Natural killer cell (primary cell): ENCODE measurements at regions not wholly inside any gene's neighbourhood (a gene's known extent, or its start where the extent isn't known, plus 50 kb on each side); places are given as distances from the start of the nearest gene placed in this dataset.

Experiments
- ATAC-seq, 3 donors: fragments of 150-1000 bp in 2 of 3; fragments of 200-7000 bp in 1 of 3; cut with Tn5 transposase; 1 replicate in 1 of 3; 2 replicates in 2 of 3; pipeline ENCODE4 v1.10.0; 2021; ENCODE audit warnings: mild to moderate bottlenecking in 2 of 3, moderate library complexity in 2 of 3
- DNase-seq, 2 donors: peaks; one replicate each; pipeline versions ENCODE4 v3.0.0 to v3.0.0-alpha.2; 2013 to 2021; ENCODE audit warnings: mixed read lengths in 1 of 2
- H3K27ac ChIP-seq: one replicate; pipeline ENCODE4 v1.5.1; 2013; ENCODE audit warnings: mild to moderate bottlenecking, low read length
- H3K27me3 ChIP-seq: one replicate; pipeline ENCODE4 v1.6.1; 2013; ENCODE audit warnings: low read length; ENCODE audit not compliant: control insufficient read depth, insufficient read depth
- H3K36me3 ChIP-seq: one replicate; pipeline ENCODE4 v1.6.1; 2013; ENCODE audit warnings: low read length; ENCODE audit not compliant: control insufficient read depth, insufficient read depth
- H3K4me1 ChIP-seq: one replicate; pipeline ENCODE4 v1.6.1; 2013; ENCODE audit warnings: low read length; ENCODE audit not compliant: control insufficient read depth, insufficient read depth
- H3K4me3 ChIP-seq: one replicate; pipeline ENCODE4 v1.5.1; 2013; ENCODE audit warnings: low read length
- H3K9me3 ChIP-seq: one replicate; pipeline ENCODE4 v1.6.1; 2013; ENCODE audit warnings: low read length; ENCODE audit not compliant: control insufficient read depth, insufficient read depth
- H3K27ac Mint-ChIP-seq, 2 donors: one replicate each; pipeline ENCODE4 v1.8.0; 2022; ENCODE audit warnings: mild to moderate bottlenecking in 2 of 2, mixed read lengths in 2 of 2, moderate library complexity in 1 of 2
- H3K27me3 Mint-ChIP-seq, 2 donors: one replicate each; pipeline ENCODE4 v1.8.0; 2022; ENCODE audit warnings: low read depth in 2 of 2, mixed read lengths in 2 of 2
- H3K36me3 Mint-ChIP-seq: one replicate; pipeline ENCODE4 v1.8.0; 2022; ENCODE audit warnings: mixed read lengths
- H3K4me1 Mint-ChIP-seq, 2 donors: one replicate each; pipeline ENCODE4 v1.8.0; 2022; ENCODE audit warnings: mixed read lengths in 2 of 2
- H3K4me3 Mint-ChIP-seq: one replicate; pipeline ENCODE4 v1.8.0; 2022; ENCODE audit warnings: mild to moderate bottlenecking, moderate library complexity, mixed read lengths
- H3K9me3 Mint-ChIP-seq, 2 donors: one replicate each; pipeline ENCODE4 v1.8.0; 2022; ENCODE audit warnings: mixed read lengths in 2 of 2
- CTCF ChIP-seq: fragments of 200-600 bp; IDR thresholded peaks from one replicate; pipeline ENCODE4 v1.8.0; 2022; ENCODE audit warnings: antibody characterized with exemption
- WGBS: methylation state at CpG from one replicate; pipeline ENCODE4 v1.1.7; 2013; ENCODE audit warnings: missing lambda C conversion rate; ENCODE audit not compliant: insufficient coverage; 5-methylcytosine and 5-hydroxymethylcytosine counted together
- intact Hi-C: fragments of 100-400 bp; cut with micrococcal nuclease; formaldehyde crosslinking; loops from one replicate; pipeline ENCODE4 v1.14.2; 2022

- Histone ChIP-seq H3K4me3 (no peak overlapping the region), H3K9me3 (no peaks in the 10 kb centered on the region), H3K36me3 (no peaks in the 10 kb centered on the region), H3K27ac (no peak overlapping the region), H3K27me3 (no peaks in the 10 kb centered on the region), H3K4me1 (no peaks in the 10 kb centered on the region)
- no peak for TF ChIP-seq CTCF
- DNase-seq (no peak), ATAC-seq (no peak)
- Mint-ChIP-seq H3K27ac (no peak overlapping the region), H3K27me3 (peaks cover 3 to 5% of the 10 kb centered on the region in 2 donors), H3K4me3 (no peak overlapping the region), H3K36me3 (no peaks in the 10 kb centered on the region), H3K9me3 (no peaks in the 10 kb centered on the region), H3K4me1 (no peaks in the 10 kb centered on the region)
- intact Hi-C loops: no loop called here
- 90% methylated on average over 6 of the region's 6 CpGs for WGBS
Measured at GRCh38 chr5:154698763-154699162, 56.4 kb upstream of the LARP1 start.

- H3K27ac Mint-ChIP-seq: no peak overlapping the region
- no peaks in the 10 kb centered on the region for H3K36me3 ChIP-seq
- no peak overlapping the region for H3K4me3 ChIP-seq
- 89% methylated on average over 3 of the region's 5 CpGs for WGBS
- no peaks in the 10 kb centered on the region for H3K9me3 Mint-ChIP-seq
- no peaks in the 10 kb centered on the region for H3K9me3 ChIP-seq
- no peak overlapping the region for H3K27ac ChIP-seq
- H3K4me1 ChIP-seq: no peaks in the 10 kb centered on the region
- TF ChIP-seq CTCF: no peak
- H3K27me3 ChIP-seq: no peaks in the 10 kb centered on the region
- no peaks in the 10 kb centered on the region for H3K36me3 Mint-ChIP-seq
- intact Hi-C loops: no loop called here
- peaks cover 5 to 9% of the 10 kb centered on the region in 2 donors for H3K27me3 Mint-ChIP-seq
- ATAC-seq (no peak), DNase-seq (no peak)
- H3K4me1 Mint-ChIP-seq: no peaks in the 10 kb centered on the region
- no peak overlapping the region for H3K4me3 Mint-ChIP-seq
Measured at GRCh38 chr5:154697371-154697770, 57.8 kb upstream of the LARP1 start.

GRCh38 chr5:154696891-154697290 lies 58.3 kb upstream of the LARP1 start:
- no peak overlapping the region for H3K4me3 Mint-ChIP-seq
- Histone ChIP-seq H3K4me1 (no peaks in the 10 kb centered on the region), H3K9me3 (no peaks in the 10 kb centered on the region), H3K27ac (no peak overlapping the region), H3K36me3 (no peaks in the 10 kb centered on the region), H3K27me3 (no peaks in the 10 kb centered on the region), H3K4me3 (no peak overlapping the region)
- no peaks in the 10 kb centered on the region for H3K4me1 Mint-ChIP-seq
- no peak for TF ChIP-seq CTCF
- 68% methylated on average over 3 of the region's 3 CpGs for WGBS
- intact Hi-C loops: no loop called here
- DNase-seq: no peak
- H3K27me3 Mint-ChIP-seq: peaks cover 10 to 14% of the 10 kb centered on the region in 2 donors
- no peaks in the 10 kb centered on the region for H3K36me3 Mint-ChIP-seq
- no peak overlapping the region for H3K27ac Mint-ChIP-seq
- no peak for ATAC-seq
- H3K9me3 Mint-ChIP-seq: no peaks in the 10 kb centered on the region

GRCh38 chr5:154694159-154694558 lies 61.0 kb upstream of the LARP1 start:
- no peak overlapping the region for H3K4me3 Mint-ChIP-seq
- no peak overlapping the region for H3K4me3 ChIP-seq
- H3K4me1 ChIP-seq: peaks cover 2% of the 10 kb centered on the region
- peaks cover 10 to 15% of the 10 kb centered on the region in 2 donors for H3K27me3 Mint-ChIP-seq
- H3K9me3 Mint-ChIP-seq: no peaks in the 10 kb centered on the region
- H3K27me3 ChIP-seq: no peaks in the 10 kb centered on the region
- intact Hi-C loops: no loop called here
- no peaks in the 10 kb centered on the region for H3K36me3 ChIP-seq
- TF ChIP-seq CTCF: no peak
- no peaks in the 10 kb centered on the region for H3K4me1 Mint-ChIP-seq
- ATAC-seq (no peak), DNase-seq (no peak)
- WGBS: 94% methylated on average over 2 of the region's 3 CpGs
- no peaks in the 10 kb centered on the region for H3K9me3 ChIP-seq
- H3K27ac Mint-ChIP-seq: no peak overlapping the region
- no peak overlapping the region for H3K27ac ChIP-seq
- H3K36me3 Mint-ChIP-seq: no peaks in the 10 kb centered on the region
